IMR-90 (cell line): ENCODE measurements at regions not wholly inside any gene's neighbourhood (a gene's known extent, or its start where the extent isn't known, plus 50 kb on each side); places are given as distances from the start of the nearest gene placed in this dataset.

Experiments
- ATAC-seq: fragments of 200-7000 bp; cut with Tn5 transposase; 2 replicates; pipeline ENCODE4 v1.9.1; 2020; ENCODE audit warnings: low read depth, mild to moderate bottlenecking, moderate library complexity
- BruUV-seq: library from RNA; stranded (reverse); fragments of 400-500 nt; replicated peaks from 2 replicates; lab custom pipeline; 2021; lab: Mats Ljungman, UMichigan
- CTCF ChIA-PET: fragments of 300-600 bp; formaldehyde crosslinking; extraction: SDS; loops from one replicate; lab custom pipeline; 2021; ENCODE audit warnings: antibody characterized with exemption; lab: Yijun Ruan, JAX
- POLR2A ChIA-PET: fragments of 300-600 bp; sonication (Branson Sonifier 250); formaldehyde crosslinking; loops from one replicate; lab custom pipeline; 2022; ENCODE audit warnings: antibody characterized with exemption; ENCODE audit not compliant: unreplicated experiment; lab: Charles Lee
- DNase-seq: peaks from one replicate; pipeline ENCODE4 v3.0.0; 2013
- H2AFZ ChIP-seq: replicated peaks from 2 replicates; pipeline ENCODE3; 2013; ENCODE audit warnings: low read length, mild to moderate bottlenecking; ENCODE audit not compliant: poor library complexity
- H2AK5ac ChIP-seq: 2 replicates; pipeline ENCODE4 v1.6.1; 2013; ENCODE audit warnings: low read depth, low read length, inconsistent platforms
- H2AK9ac ChIP-seq: replicated peaks from 2 replicates; pipeline ENCODE3; 2013; ENCODE audit warnings: mild to moderate bottlenecking, low read depth, low read length, moderate library complexity; ENCODE audit not compliant: poor library complexity
- H2BK120ac ChIP-seq: 2 replicates; pipeline ENCODE4 v1.6.1; 2013; ENCODE audit warnings: low read depth, low read length, inconsistent platforms
- H2BK15ac ChIP-seq: 3 replicates; pipeline ENCODE4 v1.6.1; 2013; ENCODE audit warnings: low read depth, low read length, inconsistent platforms
- H2BK20ac ChIP-seq: 2 replicates; pipeline ENCODE4 v1.6.1; 2013; ENCODE audit warnings: low read depth, mild to moderate bottlenecking, inconsistent platforms, low read length, moderate library complexity
- H2BK5ac ChIP-seq: 2 replicates; pipeline ENCODE4 v1.6.1; 2013; ENCODE audit warnings: mild to moderate bottlenecking, low read depth, low read length, inconsistent platforms; ENCODE audit not compliant: poor library complexity, severe bottlenecking
- H3K14ac ChIP-seq: replicated peaks from 2 replicates; pipeline ENCODE4 v1.6.1; 2013; ENCODE audit warnings: low read depth, low read length, inconsistent platforms
- H3K18ac ChIP-seq: 2 replicates; pipeline ENCODE4 v1.6.1; 2013; ENCODE audit warnings: low read depth, low read length, control low read depth
- H3K23ac ChIP-seq: 2 replicates; pipeline ENCODE4 v1.6.1; 2013; ENCODE audit warnings: low read depth, low read length, inconsistent platforms
- H3K27ac ChIP-seq: 2 replicates; pipeline ENCODE4 v1.5.1; 2013; ENCODE audit warnings: mild to moderate bottlenecking, control low read depth, low read length; ENCODE audit not compliant: insufficient read depth
- H3K27me3 ChIP-seq: 2 replicates; pipeline ENCODE4 v1.6.1; 2013; ENCODE audit warnings: low read length; ENCODE audit not compliant: control insufficient read depth, insufficient read depth
- H3K36me3 ChIP-seq: 2 replicates; pipeline ENCODE4 v1.6.1; 2013; ENCODE audit warnings: low read length, mixed read lengths; ENCODE audit not compliant: control insufficient read depth, insufficient read depth
- H3K4ac ChIP-seq: 2 replicates; pipeline ENCODE4 v1.6.1; 2013; ENCODE audit warnings: low read depth, low read length, inconsistent platforms
- H3K4me1 ChIP-seq: 2 replicates; pipeline ENCODE4 v1.6.1; 2013; ENCODE audit warnings: low read length, mixed read lengths; ENCODE audit not compliant: control insufficient read depth, insufficient read depth
- H3K4me2 ChIP-seq: 2 replicates; pipeline ENCODE4 v1.6.1; 2013; ENCODE audit warnings: low read depth, mild to moderate bottlenecking, control low read depth, low read length, moderate library complexity
- H3K4me3 ChIP-seq: 2 replicates; pipeline ENCODE4 v1.5.1; 2013; ENCODE audit warnings: low read depth, mild to moderate bottlenecking, control low read depth, low read length, moderate library complexity; ENCODE audit not compliant: insufficient read depth
- H3K56ac ChIP-seq: 2 replicates; pipeline ENCODE4 v1.6.1; 2013; ENCODE audit warnings: low read length, inconsistent platforms; ENCODE audit not compliant: insufficient read depth; ENCODE audit errors: extremely low read depth
- H3K79me1 ChIP-seq, 2 experiments: 2 replicates each; pipeline ENCODE4 v1.6.1; 2013; ENCODE audit warnings: low read length in 2 of 2, inconsistent platforms in 1 of 2, low read depth in 1 of 2
- H3K9ac ChIP-seq: 2 replicates; pipeline ENCODE4 v1.6.1; 2013; ENCODE audit warnings: low read depth, low read length, control low read depth
- H3K9me1 ChIP-seq: 2 replicates; pipeline ENCODE4 v1.6.1; 2013; ENCODE audit warnings: low read length, inconsistent platforms; ENCODE audit not compliant: insufficient read depth
- H3K9me3 ChIP-seq: 2 replicates; pipeline ENCODE4 v1.6.1; 2013; ENCODE audit warnings: low read length; ENCODE audit not compliant: control insufficient read depth, insufficient read depth
- H4K20me1 ChIP-seq: 2 replicates; pipeline ENCODE4 v1.6.1; 2013; ENCODE audit warnings: low read length, inconsistent platforms; ENCODE audit not compliant: insufficient read depth
- H4K5ac ChIP-seq: 2 replicates; pipeline ENCODE4 v1.6.1; 2013; ENCODE audit warnings: mild to moderate bottlenecking, low read depth, low read length, control low read depth
- H4K8ac ChIP-seq, 2 experiments: 2 replicates each; pipeline ENCODE4 v1.6.1; 2013; ENCODE audit warnings: low read depth in 2 of 2, low read length in 2 of 2, control low read depth in 1 of 2, inconsistent platforms in 1 of 2
- H4K91ac ChIP-seq: 2 replicates; pipeline ENCODE4 v1.6.1; 2013; ENCODE audit warnings: low read depth, low read length, inconsistent platforms; ENCODE audit not compliant: insufficient read depth
- ELK1 ChIP-seq: fragments of 150-350 bp; IDR thresholded peaks from 2 replicates; pipeline ENCODE4 v1.6.1; 2016; ENCODE audit warnings: low read depth, mild to moderate bottlenecking, low read length, moderate library complexity, borderline replicate concordance
- FOS ChIP-seq: fragments of 150-350 bp; IDR thresholded peaks from 2 replicates; pipeline ENCODE4 v1.6.1; 2016; ENCODE audit warnings: low read depth, low read length
- MAZ ChIP-seq: IDR thresholded peaks from 2 replicates; pipeline ENCODE4 v1.6.1; 2012; ENCODE audit warnings: low read depth, mild to moderate bottlenecking, low read length, improper control_type of control experiment, moderate library complexity, borderline replicate concordance
- MXI1 ChIP-seq: IDR thresholded peaks from 2 replicates; pipeline ENCODE4 v1.6.1; 2012; ENCODE audit warnings: low read depth, mild to moderate bottlenecking, low read length, moderate library complexity, borderline replicate concordance
- POLR2A ChIP-seq: IDR thresholded peaks from 2 replicates; pipeline ENCODE4 v1.6.1; 2012; ENCODE audit warnings: mild to moderate bottlenecking, low read depth, low read length
- RAD21 ChIP-seq: IDR thresholded peaks from 2 replicates; pipeline ENCODE4 v1.6.1; 2012; ENCODE audit warnings: low read length, improper control_type of control experiment
- WGBS, 2 experiments: methylation state at CpG; one replicate each; pipeline versions ENCODE4 v1.1.5 to v1.1.7; 2013; ENCODE audit warnings: missing lambda C conversion rate in 2 of 2; ENCODE audit not compliant: insufficient read length in 1 of 2; ENCODE audit errors: extremely low coverage in 2 of 2; 5-methylcytosine and 5-hydroxymethylcytosine counted together
- dilution Hi-C: fragments of 300-500 bp; cut with HindIII; formaldehyde crosslinking; loops from one replicate; pipeline ENCODE4 v1.14.3; 2018; ENCODE audit warnings: low sequenced_read_pairs; ENCODE audit not compliant: unreplicated experiment
- in situ Hi-C: fragments of 300-500 bp; cut with MboI; formaldehyde crosslinking; loops from 3 replicates; pipeline ENCODE4 v1.14.3; 2019; ENCODE audit warnings: low sequenced_read_pairs, inconsistent platforms, mixed read lengths
- intact Hi-C: fragments of 100-400 bp; cut with micrococcal nuclease; formaldehyde crosslinking; loops from 2 replicates; pipeline ENCODE4 v1.10.0; 2022

- H3K4ac ChIP-seq: no peak overlapping the region
- no peaks in the 10 kb centered on the region for H3K36me3 ChIP-seq
- no peak overlapping the region for H4K91ac ChIP-seq
- no peak overlapping the region for H4K8ac ChIP-seq
- H2BK20ac ChIP-seq: no peak overlapping the region
- DNase-seq (no peak), ATAC-seq (no peak)
- no CpG with 5 or more reads among the region's 5 CpGs for WGBS, 2 experiments
- no peak overlapping the region for H3K4me2 ChIP-seq
- H2AFZ ChIP-seq: no peak overlapping the region
- no peak overlapping the region for H4K5ac ChIP-seq
- H3K23ac ChIP-seq: no peak overlapping the region
- ChIA-PET CTCF (no interaction called here), POLR2A (no interaction called here)
- intact Hi-C loops (no loop called here), dilution Hi-C loops (no loop called here), in situ Hi-C loops (no loop called here)
- H2AK5ac ChIP-seq: no peak overlapping the region
- no peak overlapping the region for H3K14ac ChIP-seq
- peaks cover 21% of the 10 kb centered on the region for H3K9me3 ChIP-seq
- no peak overlapping the region for H3K9ac ChIP-seq
- no peaks in the 10 kb centered on the region for H3K9me1 ChIP-seq
- no peaks in the 10 kb centered on the region for H3K4me1 ChIP-seq
- no peaks in the 10 kb centered on the region for H3K79me1 ChIP-seq
- H3K18ac ChIP-seq: no peak overlapping the region
- no peak overlapping the region for H3K56ac ChIP-seq
- H2BK5ac ChIP-seq: no peak overlapping the region
- H3K27me3 ChIP-seq: no peaks in the 10 kb centered on the region
- TF ChIP-seq RAD21 (no peak), FOS (no peak), MAZ (no peak), MXI1 (no peak), ELK1 (no peak), POLR2A (no peak)
- BruUV-seq: no TSS peak
- H3K27ac ChIP-seq: no peak overlapping the region
- H2BK120ac ChIP-seq: no peak overlapping the region
- H2AK9ac ChIP-seq: no peak overlapping the region
- H2BK15ac ChIP-seq: no peak overlapping the region
- no peak overlapping the region for H3K4me3 ChIP-seq
- H4K20me1 ChIP-seq: no peaks in the 10 kb centered on the region
These were observed 245.7 kb upstream of the FOXK1 start for GRCh38 chr7:4436361-4436895.
